Small intestine (tissue), 7 donors: ENCODE measurements at regions not wholly inside any gene's neighbourhood (a gene's known extent, or its start where the extent isn't known, plus 50 kb on each side); places are given as distances from the start of the nearest gene placed in this dataset.

Experiments
- DNase-seq, 2 donors: peaks; one replicate each; pipeline versions ENCODE4 v3.0.0 to v3.0.0-alpha.2; 2013
- FAIRE-seq: peaks from 2 replicates; lab custom pipeline; 2012; peaks lifted over from hg19 to GRCh38; lab: Jason Lieb, UNC
- H3K27ac ChIP-seq, 3 donors: one replicate each; pipeline ENCODE4 v1.5.1; 2013; ENCODE audit warnings: low read length in 2 of 3, mild to moderate bottlenecking in 2 of 3, control low read depth in 1 of 3, inconsistent platforms in 1 of 3, low read depth in 1 of 3, moderate library complexity in 1 of 3
- H3K27me3 ChIP-seq, 3 donors: one replicate each; pipeline ENCODE4 v1.6.1; 2013; ENCODE audit warnings: low read length in 3 of 3, inconsistent platforms in 1 of 3; ENCODE audit not compliant: control insufficient read depth in 3 of 3, insufficient read depth in 3 of 3
- H3K36me3 ChIP-seq, 3 donors: one replicate each; pipeline ENCODE4 v1.6.1; 2013; ENCODE audit warnings: low read length in 3 of 3, inconsistent platforms in 1 of 3, low read depth in 1 of 3, mild to moderate bottlenecking in 1 of 3, moderate library complexity in 1 of 3; ENCODE audit not compliant: control insufficient read depth in 3 of 3, insufficient read depth in 2 of 3
- H3K4me1 ChIP-seq, 3 donors: one replicate each; pipeline ENCODE4 v1.6.1; 2013; ENCODE audit warnings: low read length in 2 of 3, inconsistent platforms in 1 of 3, low read depth in 1 of 3, mild to moderate bottlenecking in 1 of 3, moderate library complexity in 1 of 3; ENCODE audit not compliant: control insufficient read depth in 3 of 3, insufficient read depth in 2 of 3
- H3K4me3 ChIP-seq, 3 donors: one replicate each; pipeline ENCODE4 v1.5.1; 2013; ENCODE audit warnings: low read length in 3 of 3, control low read depth in 1 of 3, inconsistent platforms in 1 of 3, low read depth in 1 of 3, mild to moderate bottlenecking in 1 of 3, moderate library complexity in 1 of 3
- H3K9me3 ChIP-seq, 2 donors: one replicate each; pipeline ENCODE4 v1.6.1; 2013; ENCODE audit warnings: low read depth in 1 of 2, low read length in 1 of 2; ENCODE audit not compliant: control insufficient read depth in 2 of 2, insufficient read depth in 1 of 2
- WGBS, 3 donors: extraction: QIAGEN DNeasy Blood & Tissue Kit; methylation state at CpG; one replicate each; pipeline ENCODE4 v1.1.7; 2013; 5-methylcytosine and 5-hydroxymethylcytosine counted together
- donor health status: healthy with polysubstance abuse.
- donor health status: control.
- donor health status: control.
- donor health status: Bipolar disorder and iron deficiency.
- donor health status: healthy.

GRCh38 chr10:107492389-107492788 is 327.9 kb upstream of the SORCS1 start:
- Histone ChIP-seq H3K9me3 (no peaks in the 10 kb centered on the region), H3K4me3 (no peak overlapping the region), H3K27ac (no peak overlapping the region), H3K36me3 (no peaks in the 10 kb centered on the region), H3K4me1 (no peaks in the 10 kb centered on the region), H3K27me3 (no peaks in the 10 kb centered on the region)
- DNase-seq (no peak), FAIRE-seq (no peak)
- 54 to 68% (median 62%) methylated on average over 1 of the region's 1 CpG for WGBS, 3 donors

GRCh38 chr10:107490389-107490788 is 325.9 kb upstream of the SORCS1 start:
- no peak overlapping the region for H3K27ac ChIP-seq
- 94 to 97% (median 96%) methylated on average over 2 of the region's 2 CpGs for WGBS, 3 donors
- no peaks in the 10 kb centered on the region for H3K9me3 ChIP-seq
- DNase-seq (no peak), FAIRE-seq (no peak)
- no peaks in the 10 kb centered on the region for H3K27me3 ChIP-seq
- no peaks in the 10 kb centered on the region for H3K36me3 ChIP-seq
- H3K4me3 ChIP-seq, result no peak overlapping the region
- no peaks in the 10 kb centered on the region for H3K4me1 ChIP-seq

GRCh38 chr10:107487284-107487683 is 322.8 kb upstream of the SORCS1 start:
- H3K36me3 ChIP-seq, result no peaks in the 10 kb centered on the region
- H3K27ac ChIP-seq, result no peak overlapping the region
- DNase-seq (no peak), FAIRE-seq (no peak)
- peaks cover 0 to under 1% of the 10 kb centered on the region in 2 donors for H3K9me3 ChIP-seq
- H3K4me1 ChIP-seq, result no peaks in the 10 kb centered on the region
- H3K27me3 ChIP-seq, result no peaks in the 10 kb centered on the region
- H3K4me3 ChIP-seq, result no peak overlapping the region
- 61 to 76% (median 65%) methylated on average over 4 of the region's 4 CpGs for WGBS, 3 donors

GRCh38 chr10:107485019-107485418 is 320.5 kb upstream of the SORCS1 start:
- FAIRE-seq (no peak), DNase-seq (no peak)
- Histone ChIP-seq H3K27me3 (no peaks in the 10 kb centered on the region), H3K27ac (no peak overlapping the region), H3K9me3 (peaks cover 0 to 4% of the 10 kb centered on the region in 2 donors), H3K36me3 (no peaks in the 10 kb centered on the region), H3K4me3 (no peak overlapping the region), H3K4me1 (no peaks in the 10 kb centered on the region)
- WGBS, 3 donors, result 72 to 92% (median 79%) methylated on average over 2 of the region's 2 CpGs

GRCh38 chr10:107481881-107482280 is 317.4 kb upstream of the SORCS1 start:
- DNase-seq (no peak), FAIRE-seq (no peak)
- Histone ChIP-seq H3K4me1 (no peaks in the 10 kb centered on the region), H3K9me3 (peaks cover 0 to 4% of the 10 kb centered on the region in 2 donors), H3K27me3 (no peaks in the 10 kb centered on the region), H3K27ac (no peak overlapping the region), H3K36me3 (no peaks in the 10 kb centered on the region), H3K4me3 (no peak overlapping the region)
- 75 to 89% (median 81%) methylated on average over 7 of the region's 7 CpGs for WGBS, 3 donors

GRCh38 chr10:107481224-107481623 is 316.7 kb upstream of the SORCS1 start:
- H3K27ac ChIP-seq, result no peak overlapping the region
- no peak for FAIRE-seq
- DNase-seq, result no peak
- no peaks in the 10 kb centered on the region for H3K4me1 ChIP-seq
- WGBS, 3 donors, result 56 to 84% (median 73%) methylated on average over 6 of the region's 6 CpGs
- peaks cover 0 to 4% of the 10 kb centered on the region in 2 donors for H3K9me3 ChIP-seq
- H3K4me3 ChIP-seq, result no peak overlapping the region
- no peaks in the 10 kb centered on the region for H3K36me3 ChIP-seq
- H3K27me3 ChIP-seq, result no peaks in the 10 kb centered on the region

GRCh38 chr10:107480781-107481180 is 316.3 kb upstream of the SORCS1 start:
- Histone ChIP-seq H3K27me3 (no peaks in the 10 kb centered on the region), H3K4me3 (no peak overlapping the region), H3K4me1 (no peaks in the 10 kb centered on the region), H3K9me3 (peaks cover 0 to 4% of the 10 kb centered on the region in 2 donors), H3K27ac (no peak overlapping the region), H3K36me3 (no peaks in the 10 kb centered on the region)
- no peak for DNase-seq
- FAIRE-seq, result no peak

GRCh38 chr10:107477266-107477665 is 312.8 kb upstream of the SORCS1 start:
- H3K9me3 ChIP-seq, result peaks cover 0 to 4% of the 10 kb centered on the region in 2 donors
- FAIRE-seq (no peak), DNase-seq (no peak)
- H3K4me3 ChIP-seq, result no peak overlapping the region
- H3K4me1 ChIP-seq, result no peaks in the 10 kb centered on the region
- H3K27ac ChIP-seq, result no peak overlapping the region
- H3K36me3 ChIP-seq, result no peaks in the 10 kb centered on the region
- H3K27me3 ChIP-seq, result no peaks in the 10 kb centered on the region

- no peak overlapping the region for H3K4me3 ChIP-seq
- H3K9me3 ChIP-seq, result no peaks in the 10 kb centered on the region
- H3K27me3 ChIP-seq, result no peaks in the 10 kb centered on the region
- H3K4me1 ChIP-seq, result no peaks in the 10 kb centered on the region
- DNase-seq, result no peak
- no peak for FAIRE-seq
- 74 to 87% (median 82%) methylated on average over 2 of the region's 2 CpGs for WGBS, 3 donors
- H3K27ac ChIP-seq, result no peak overlapping the region
- no peaks in the 10 kb centered on the region for H3K36me3 ChIP-seq
Measured at GRCh38 chr10:107476408-107476807, 311.9 kb upstream of the SORCS1 start.
